ENCODE measurements at regions not wholly inside any gene's neighbourhood (a gene's known extent, or its start where the extent isn't known, plus 50 kb on each side); places are given as distances from the start of the nearest gene placed in this dataset.

- H3K27ac ChIP-seq: no peak overlapping the region
- TF ChIP-seq CTCF (IDR thresholded peaks at IDR 0.05) (no peak), ZFX (IDR thresholded peaks at IDR 0.05; ENCODE audit: borderline replicate concordance) (no peak)
Observed at GRCh38 chr5:6868575-6869215, 155.5 kb downstream of the TENT4A start.

DNA sequence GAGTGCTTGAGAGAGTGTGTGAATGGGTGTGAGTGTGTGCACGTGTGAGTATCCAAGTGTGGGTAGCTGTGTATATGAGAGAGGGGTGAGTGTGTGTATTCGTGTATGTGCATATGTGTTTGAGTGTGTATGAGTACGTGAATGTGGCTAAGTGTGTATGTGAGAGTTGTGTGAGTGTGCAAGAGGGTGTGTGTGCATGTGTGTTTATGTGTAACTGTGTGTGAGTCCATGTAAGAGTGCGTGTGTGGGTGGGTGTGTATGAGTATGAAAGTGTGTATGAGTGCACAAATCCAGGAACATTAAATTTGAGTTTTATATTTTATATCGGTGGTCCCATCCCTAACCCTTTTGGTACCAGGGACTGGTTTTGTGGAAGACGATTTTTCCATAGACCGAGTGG, 156.4 kb downstream of the TENT4A start:
- TF ChIP-seq ZFX (IDR thresholded peaks at IDR 0.05; ENCODE audit: borderline replicate concordance) (no peak), CTCF (IDR thresholded peaks at IDR 0.05) (no peak)
- H3K27ac ChIP-seq: no peak overlapping the region

DNA sequence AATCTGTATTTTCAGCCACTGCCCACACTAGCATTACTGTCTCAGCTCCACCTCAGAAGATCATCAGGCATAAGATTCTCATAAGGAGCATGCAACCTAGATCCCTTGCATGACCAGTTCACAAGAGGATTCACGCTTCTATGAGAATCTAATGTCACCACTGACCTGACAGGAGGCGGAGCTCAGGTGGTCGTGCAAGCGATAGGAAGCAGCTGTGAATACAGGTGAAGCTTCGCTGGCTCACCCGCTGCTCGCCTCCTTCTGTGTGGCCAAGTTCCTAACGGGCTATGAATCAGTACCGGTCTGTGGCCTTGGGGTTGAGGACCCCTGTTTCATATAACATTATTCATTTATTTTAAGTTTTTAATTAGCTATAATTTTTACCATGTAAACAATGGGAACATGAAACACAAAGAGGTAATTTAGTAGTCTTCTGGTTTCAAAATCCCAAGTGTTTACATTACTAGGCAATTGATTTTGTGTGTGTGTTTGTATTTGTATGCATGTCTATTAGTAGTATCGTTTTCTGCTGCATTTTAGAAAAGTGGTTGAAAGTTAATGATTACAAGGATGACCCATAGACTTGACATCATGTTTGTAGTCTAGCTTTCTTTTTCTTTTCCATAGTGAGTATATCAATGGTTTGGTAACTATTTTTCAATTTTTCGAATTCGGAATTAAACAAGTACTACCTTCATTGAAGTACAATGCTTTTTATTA, 159.4 kb downstream of the TENT4A start:
- no peak for TF ChIP-seq CTCF (IDR thresholded peaks at IDR 0.05)
- TF ChIP-seq ZFX (IDR thresholded peaks at IDR 0.05; ENCODE audit: borderline replicate concordance): no peak
- no peak overlapping the region for H3K27ac ChIP-seq

DNA sequence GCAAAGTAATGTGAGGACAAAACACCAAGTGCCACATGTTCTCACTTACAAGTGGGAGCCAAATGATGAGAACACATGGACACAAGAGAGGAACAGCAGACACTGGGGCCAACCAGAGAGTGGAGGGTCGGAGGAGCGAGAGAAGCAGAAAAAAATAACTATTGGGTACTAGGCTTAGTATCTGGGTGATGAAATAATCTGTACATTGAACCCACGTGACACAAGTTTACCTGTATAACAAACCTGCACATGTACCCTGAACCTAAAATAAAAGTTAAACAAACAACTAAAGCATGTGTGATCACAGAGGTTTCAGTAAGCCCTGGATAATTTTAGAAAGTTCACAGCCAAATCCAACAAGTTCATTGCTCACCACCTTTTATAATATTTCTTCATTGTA, 160.1 kb downstream of the TENT4A start:
- H3K27ac ChIP-seq: no peak overlapping the region
- no peak for TF ChIP-seq CTCF (IDR thresholded peaks at IDR 0.05)
- TF ChIP-seq ZFX (IDR thresholded peaks at IDR 0.05; ENCODE audit: borderline replicate concordance): no peak

DNA sequence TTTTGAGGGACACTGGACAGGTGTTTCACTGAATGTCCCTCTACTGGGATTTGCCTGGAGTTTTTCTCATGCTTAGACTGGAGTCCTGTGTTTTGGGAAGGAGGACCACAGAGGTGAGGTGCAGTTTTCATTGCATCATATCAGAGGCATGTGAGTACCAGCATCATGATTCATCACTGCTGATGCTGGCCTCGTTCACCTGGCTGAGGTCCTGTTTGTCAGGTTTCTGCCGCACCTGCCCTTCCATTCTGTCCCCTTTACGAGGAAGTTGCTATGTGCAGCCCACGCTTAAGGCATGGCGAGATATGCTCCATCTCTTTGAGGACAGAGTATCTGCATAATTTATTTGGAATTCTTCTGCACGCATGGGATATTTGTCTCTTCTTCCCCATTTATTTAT, 162.1 kb downstream of the TENT4A start:
- no peak for TF ChIP-seq CTCF (IDR thresholded peaks at IDR 0.05)
- no peak overlapping the region for H3K27ac ChIP-seq

- no peak for TF ChIP-seq CTCF (IDR thresholded peaks at IDR 0.05)
- TF ChIP-seq ZFX (IDR thresholded peaks at IDR 0.05; ENCODE audit: borderline replicate concordance): no peak
- H3K27ac ChIP-seq: no peak overlapping the region
Observed at GRCh38 chr5:6877986-6878828, 165.0 kb downstream of the TENT4A start.

- TF ChIP-seq CTCF (IDR thresholded peaks at IDR 0.05): no peak
- no peak for TF ChIP-seq ZFX (IDR thresholded peaks at IDR 0.05; ENCODE audit: borderline replicate concordance)
- no peak overlapping the region for H3K27ac ChIP-seq
Observed at GRCh38 chr5:6885581-6885980, 172.3 kb downstream of the TENT4A start.
